ENCODE measurements at regions not wholly inside any gene's neighbourhood (a gene's known extent, or its start where the extent isn't known, plus 50 kb on each side); places are given as distances from the start of the nearest gene placed in this dataset.

DNA sequence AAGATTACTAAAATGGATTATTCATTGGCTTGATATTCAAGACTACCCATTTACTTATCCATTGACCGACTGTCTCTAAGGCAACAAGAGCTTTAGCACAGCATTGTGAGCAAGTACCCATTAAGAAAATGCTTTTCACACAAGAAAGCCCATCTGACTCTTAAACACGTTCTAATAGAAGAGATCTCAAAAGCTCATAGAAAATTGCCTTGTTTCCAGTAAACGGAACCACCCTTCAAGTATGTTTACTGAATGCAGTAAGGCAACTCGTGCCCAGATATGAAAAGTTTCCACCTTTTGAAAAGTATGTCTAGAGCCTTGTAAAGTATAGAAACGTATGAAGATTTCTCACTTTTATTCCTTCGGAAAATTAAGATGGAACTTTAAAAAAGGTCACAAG, 655.3 kb upstream of the ALCAM start:
- DNase-seq (ENCODE audit: low read depth in 1 of 2, low spot score in 1 of 2) (no peak), ATAC-seq (no peak), FAIRE-seq (no peak)
- WGBS (ENCODE audit: missing lambda C conversion rate), result 31% methylated on average over 6 of the region's 6 CpGs
- H3K4me1 ChIP-seq, result no peaks in the 10 kb centered on the region
- H3K9me3 ChIP-seq, result no peaks in the 10 kb centered on the region
- no peak overlapping the region for H3K27ac ChIP-seq
- ChIA-PET CTCF (interaction anchor here (1.1 kb wide), 1 partner anchor 655 kb away, joined by 3 read pairs; no protein-coding TSS in a partner anchor), POLR2A (no interaction called here)
- no peak overlapping the region for H3K4me3 ChIP-seq
- TF ChIP-seq KDM5A (IDR thresholded peaks at IDR 0.05), result no peak
- no peak overlapping the region for H3K4me2 ChIP-seq

DNA sequence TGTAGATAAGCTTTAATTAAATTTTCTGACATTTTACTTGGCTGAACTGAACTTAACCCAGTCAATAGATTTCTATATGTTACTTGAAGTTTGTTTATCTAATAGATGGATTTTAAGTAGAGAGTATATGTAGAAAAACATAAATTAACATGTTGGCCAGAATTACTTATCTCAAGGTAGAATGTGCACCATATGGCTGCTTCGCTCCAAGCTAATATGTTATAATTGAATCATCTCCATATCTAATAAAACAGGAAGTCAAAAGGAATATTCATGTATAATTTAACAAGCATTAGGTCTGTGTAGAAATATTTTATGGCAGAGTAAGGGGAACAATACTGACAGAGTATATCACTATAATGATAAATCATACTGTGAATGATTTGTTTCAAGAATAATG, 650.7 kb upstream of the ALCAM start:
- Histone ChIP-seq H3K4me3 (no peak overlapping the region), H3K27ac (no peak overlapping the region), H3K4me2 (no peak overlapping the region), H3K4me1 (no peaks in the 10 kb centered on the region), H3K9me3 (no peaks in the 10 kb centered on the region)
- no peak for TF ChIP-seq SMC3 (IDR thresholded peaks at IDR 0.05)
- no peak for TF ChIP-seq RAD21 (conservative IDR thresholded peaks at IDR 0.05 in 1 of 2, IDR thresholded peaks at IDR 0.05 in 1 of 2)
- TF ChIP-seq, protein P1, sequence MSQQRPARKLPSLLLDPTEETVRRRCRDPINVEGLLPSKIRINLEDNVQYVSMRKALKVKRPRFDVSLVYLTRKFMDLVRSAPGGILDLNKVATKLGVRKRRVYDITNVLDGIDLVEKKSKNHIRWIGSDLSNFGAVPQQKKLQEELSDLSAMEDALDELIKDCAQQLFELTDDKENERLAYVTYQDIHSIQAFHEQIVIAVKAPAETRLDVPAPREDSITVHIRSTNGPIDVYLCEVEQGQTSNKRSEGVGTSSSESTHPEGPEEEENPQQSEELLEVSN (IDR thresholded peaks at IDR 0.05; ENCODE audit: borderline replicate concordance, low read depth), result no peak
- TF ChIP-seq BHLHE40 (IDR thresholded peaks at IDR 0.05; ENCODE audit: low read depth, low read length), result no peak
- TF ChIP-seq FOXS1 (CRISPR knock-in tag; IDR thresholded peaks at IDR 0.05), result no peak
- TF ChIP-seq ZSCAN20 (CRISPR knock-in tag; IDR thresholded peaks at IDR 0.05), result no peak
- TF ChIP-seq MAFK (IDR thresholded peaks at IDR 0.05; ENCODE audit: partially characterized antibody), result no peak
- POLR2A ChIA-PET, result no interaction called here
- DNase-seq (ENCODE audit: low read depth in 1 of 2, low spot score in 1 of 2), result no peak
- ATAC-seq, result no peak
- 72% methylated on average over 1 of the region's 1 CpG for WGBS (ENCODE audit: missing lambda C conversion rate)
- CTCF ChIA-PET, result no interaction called here
- no peak for FAIRE-seq

DNA sequence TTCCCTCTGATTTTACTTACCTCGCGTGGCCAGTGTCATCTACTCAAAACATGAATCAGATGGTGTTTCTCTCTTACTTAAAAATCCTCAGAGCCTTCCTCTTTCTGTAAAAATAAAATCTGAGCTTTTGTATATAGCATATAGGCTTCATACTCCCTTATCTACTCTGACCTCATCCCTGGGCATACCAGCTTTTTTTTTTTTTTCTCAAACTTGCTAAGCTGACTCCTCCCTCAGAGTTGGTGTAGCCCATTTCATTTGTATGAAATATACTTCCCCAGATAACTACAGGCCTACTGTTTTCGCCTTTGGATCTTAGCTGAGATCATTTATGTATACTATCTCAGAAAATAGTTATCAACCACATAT, 648.9 kb upstream of the ALCAM start:
- Histone ChIP-seq H3K9me3 (no peaks in the 10 kb centered on the region), H3K27ac (no peak overlapping the region), H3K4me1 (no peaks in the 10 kb centered on the region), H3K4me3 (no peak overlapping the region), H3K4me2 (no peak overlapping the region)
- no peak for DNase-seq (ENCODE audit: low read depth in 1 of 2, low spot score in 1 of 2)
- FAIRE-seq, result no peak
- no peak for ATAC-seq
- ChIA-PET POLR2A (no interaction called here), CTCF (interaction anchor here (0.6 to 0.7 kb wide), 2 partner anchors 282 to 699 kb away, joined by 3 read pairs; no protein-coding TSS in a partner anchor)
- no peak for TF ChIP-seq HOXB13 (CRISPR knock-in tag; IDR thresholded peaks at IDR 0.05; ENCODE audit: low read depth)
- TF ChIP-seq KDM1A (IDR thresholded peaks at IDR 0.05; ENCODE audit: low read depth), result no peak
- no peak for TF ChIP-seq ESRRA (IDR thresholded peaks at IDR 0.05; ENCODE audit: borderline replicate concordance, low read length)
- 64% methylated on average over 3 of the region's 3 CpGs for WGBS (ENCODE audit: missing lambda C conversion rate)

DNA sequence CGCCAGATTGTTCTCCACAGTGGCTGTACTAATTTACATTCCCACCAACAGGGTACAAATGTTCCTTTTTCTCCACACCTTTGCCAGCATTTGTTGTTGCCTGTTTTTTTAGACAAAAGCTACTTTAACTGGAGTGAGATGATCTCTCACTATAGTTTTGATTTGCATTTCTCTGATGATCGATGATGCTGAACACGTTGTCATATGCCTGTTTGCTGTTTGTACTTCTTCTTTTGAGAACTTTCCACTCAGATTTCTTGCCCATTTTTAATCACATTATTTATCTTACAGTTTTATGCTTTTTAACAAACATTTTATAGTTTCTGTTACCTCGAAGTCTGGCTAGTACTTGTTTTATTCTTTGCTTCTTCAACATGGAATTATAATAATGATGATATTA, 643.7 kb upstream of the ALCAM start:
- Histone ChIP-seq H3K9me3 (no peaks in the 10 kb centered on the region), H3K4me1 (no peaks in the 10 kb centered on the region), H3K27ac (no peak overlapping the region), H3K4me2 (no peak overlapping the region), H3K4me3 (no peak overlapping the region)
- no peak for FAIRE-seq
- ATAC-seq, result no peak
- CTCF ChIA-PET, result no interaction called here
- WGBS (ENCODE audit: missing lambda C conversion rate), result 24% methylated on average over 4 of the region's 4 CpGs
- no peak for TF ChIP-seq RCOR1 (IDR thresholded peaks at IDR 0.05; ENCODE audit: low read depth, low read length)
- TF ChIP-seq TP53 (CRISPR knock-in tag; IDR thresholded peaks at IDR 0.05), result no peak
- no peak for TF ChIP-seq SMC3 (IDR thresholded peaks at IDR 0.05)
- TF ChIP-seq, protein P2, sequence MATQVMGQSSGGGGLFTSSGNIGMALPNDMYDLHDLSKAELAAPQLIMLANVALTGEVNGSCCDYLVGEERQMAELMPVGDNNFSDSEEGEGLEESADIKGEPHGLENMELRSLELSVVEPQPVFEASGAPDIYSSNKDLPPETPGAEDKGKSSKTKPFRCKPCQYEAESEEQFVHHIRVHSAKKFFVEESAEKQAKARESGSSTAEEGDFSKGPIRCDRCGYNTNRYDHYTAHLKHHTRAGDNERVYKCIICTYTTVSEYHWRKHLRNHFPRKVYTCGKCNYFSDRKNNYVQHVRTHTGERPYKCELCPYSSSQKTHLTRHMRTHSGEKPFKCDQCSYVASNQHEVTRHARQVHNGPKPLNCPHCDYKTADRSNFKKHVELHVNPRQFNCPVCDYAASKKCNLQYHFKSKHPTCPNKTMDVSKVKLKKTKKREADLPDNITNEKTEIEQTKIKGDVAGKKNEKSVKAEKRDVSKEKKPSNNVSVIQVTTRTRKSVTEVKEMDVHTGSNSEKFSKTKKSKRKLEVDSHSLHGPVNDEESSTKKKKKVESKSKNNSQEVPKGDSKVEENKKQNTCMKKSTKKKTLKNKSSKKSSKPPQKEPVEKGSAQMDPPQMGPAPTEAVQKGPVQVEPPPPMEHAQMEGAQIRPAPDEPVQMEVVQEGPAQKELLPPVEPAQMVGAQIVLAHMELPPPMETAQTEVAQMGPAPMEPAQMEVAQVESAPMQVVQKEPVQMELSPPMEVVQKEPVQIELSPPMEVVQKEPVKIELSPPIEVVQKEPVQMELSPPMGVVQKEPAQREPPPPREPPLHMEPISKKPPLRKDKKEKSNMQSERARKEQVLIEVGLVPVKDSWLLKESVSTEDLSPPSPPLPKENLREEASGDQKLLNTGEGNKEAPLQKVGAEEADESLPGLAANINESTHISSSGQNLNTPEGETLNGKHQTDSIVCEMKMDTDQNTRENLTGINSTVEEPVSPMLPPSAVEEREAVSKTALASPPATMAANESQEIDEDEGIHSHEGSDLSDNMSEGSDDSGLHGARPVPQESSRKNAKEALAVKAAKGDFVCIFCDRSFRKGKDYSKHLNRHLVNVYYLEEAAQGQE (IDR thresholded peaks at IDR 0.05), result no peak
- no peak for TF ChIP-seq ZC3H11A (IDR thresholded peaks at IDR 0.05)
- POLR2A ChIA-PET, result no interaction called here
- DNase-seq (ENCODE audit: low read depth in 1 of 2, low spot score in 1 of 2), result no peak

Measured in A549 (cell line).